Gastroesophageal sphincter (tissue), 3 donors: ENCODE measurements at regions not wholly inside any gene's neighbourhood (a gene's known extent, or its start where the extent isn't known, plus 50 kb on each side); places are given as distances from the start of the nearest gene placed in this dataset.

ENCODE experiments used
- CTCF ChIP-seq, 4 experiments: fragments of 200-600 bp in 2 of 4; fragments of 450-650 bp in 2 of 4; sonication (generic) in 1 of 4; IDR thresholded peaks; one replicate each; pipeline ENCODE4 v1.5.1; 2017 to 2019; ENCODE audit warnings: antibody characterized with exemption in 4 of 4, mild to moderate bottlenecking in 2 of 4, moderate library complexity in 2 of 4
- POLR2A ChIP-seq, 2 donors: fragments of 450-650 bp; IDR thresholded peaks; one replicate each; pipeline ENCODE4 v1.6.1; 2017; ENCODE audit warnings: antibody characterized with exemption in 2 of 2, mild to moderate bottlenecking in 2 of 2, moderate library complexity in 1 of 2
- POLR2AphosphoS5 ChIP-seq: sonication (generic); formaldehyde crosslinking; IDR thresholded peaks from one replicate; pipeline ENCODE4 v1.6.1; 2017; ENCODE audit warnings: antibody characterized with exemption

GRCh38 chr7:12123172-12123571 is 87.9 kb upstream of the TMEM106B start:
- TF ChIP-seq CTCF (IDR thresholded peaks at IDR 0.05) (no peak), POLR2A (IDR thresholded peaks at IDR 0.05) (no peak), POLR2AphosphoS5 (no peak)
